DOHH2 (cell line): ENCODE measurements at regions not wholly inside any gene's neighbourhood (a gene's known extent, or its start where the extent isn't known, plus 50 kb on each side); places are given as distances from the start of the nearest gene placed in this dataset.

Experiments used
- H3F3A ChIP-seq: fragments of 200-600 bp; sonication (generic), shearing (Covaris generic); 2 replicates; pipeline ENCODE4 v1.6.0; 2016; ENCODE audit warnings: antibody characterized with exemption, mild to moderate bottlenecking; ENCODE audit not compliant: control insufficient read depth, insufficient read depth
- H3K27ac ChIP-seq: fragments of 200-600 bp; sonication (generic); 2 replicates; pipeline ENCODE4 v1.5.1; 2014; ENCODE audit warnings: low read depth, mild to moderate bottlenecking, low read length, moderate library complexity
- H3K27me3 ChIP-seq: fragments of 200-600 bp; sonication (generic); 2 replicates; pipeline ENCODE4 v1.6.1; 2014; ENCODE audit warnings: mild to moderate bottlenecking, low read length, mixed read lengths; ENCODE audit not compliant: control insufficient read depth
- H3K36me3 ChIP-seq: fragments of 200-600 bp; sonication (generic); 2 replicates; pipeline ENCODE4 v1.6.1; 2014; ENCODE audit warnings: mild to moderate bottlenecking, low read length, moderate library complexity, mixed read lengths; ENCODE audit not compliant: control insufficient read depth
- H3K4me1 ChIP-seq: fragments of 200-600 bp; sonication (generic); 2 replicates; pipeline ENCODE4 v1.6.1; 2014; ENCODE audit warnings: mild to moderate bottlenecking, low read length, mixed read lengths; ENCODE audit not compliant: control insufficient read depth
- H3K4me2 ChIP-seq: fragments of 200-600 bp; sonication (generic); 2 replicates; pipeline ENCODE4 v1.6.0; 2014; ENCODE audit warnings: mild to moderate bottlenecking, low read length, moderate library complexity
- H3K4me3 ChIP-seq: fragments of 200-600 bp; sonication (generic); 2 replicates; pipeline ENCODE4 v1.5.1; 2014; ENCODE audit warnings: mild to moderate bottlenecking, low read length, mixed read lengths
- H3K79me2 ChIP-seq: fragments of 200-600 bp; sonication (generic); 2 replicates; pipeline ENCODE4 v1.6.1; 2014; ENCODE audit warnings: mild to moderate bottlenecking, low read length, mixed read lengths; ENCODE audit not compliant: control insufficient read depth
- H3K9me2 ChIP-seq: fragments of 200-600 bp; sonication (generic); replicated peaks from 2 replicates; pipeline ENCODE4 v1.6.1; 2014; ENCODE audit warnings: mild to moderate bottlenecking, low read length, mixed read lengths; ENCODE audit not compliant: control insufficient read depth
- H3K9me3 ChIP-seq: fragments of 200-600 bp; sonication (generic); 2 replicates; pipeline ENCODE4 v1.6.1; 2014; ENCODE audit warnings: antibody characterized with exemption, low read length, mixed read lengths; ENCODE audit not compliant: control insufficient read depth, insufficient read depth
- H4K20me1 ChIP-seq: fragments of 200-600 bp; sonication (generic); 2 replicates; pipeline ENCODE4 v1.6.0; 2014; ENCODE audit warnings: low read depth, mild to moderate bottlenecking, antibody characterized with exemption, low read length, moderate library complexity; ENCODE audit not compliant: control insufficient read depth, insufficient read depth
- EZH2phosphoT487 ChIP-seq: fragments of 200-600 bp; sonication (generic); IDR thresholded peaks from 2 replicates; pipeline ENCODE4 v1.6.1; 2017; ENCODE audit warnings: borderline replicate concordance, mild to moderate bottlenecking, antibody characterized with exemption, low read length, moderate library complexity, mixed read lengths
- TF ChIP-seq, protein P1 (sequence below): fragments of 200-600 bp; sonication (generic); IDR thresholded peaks from one replicate; pipeline ENCODE4 v1.5.1; 2014; ENCODE audit warnings: antibody characterized with exemption, mild to moderate bottlenecking, low read depth, low read length; ENCODE audit not compliant: poor library complexity, severe bottlenecking

DNA sequence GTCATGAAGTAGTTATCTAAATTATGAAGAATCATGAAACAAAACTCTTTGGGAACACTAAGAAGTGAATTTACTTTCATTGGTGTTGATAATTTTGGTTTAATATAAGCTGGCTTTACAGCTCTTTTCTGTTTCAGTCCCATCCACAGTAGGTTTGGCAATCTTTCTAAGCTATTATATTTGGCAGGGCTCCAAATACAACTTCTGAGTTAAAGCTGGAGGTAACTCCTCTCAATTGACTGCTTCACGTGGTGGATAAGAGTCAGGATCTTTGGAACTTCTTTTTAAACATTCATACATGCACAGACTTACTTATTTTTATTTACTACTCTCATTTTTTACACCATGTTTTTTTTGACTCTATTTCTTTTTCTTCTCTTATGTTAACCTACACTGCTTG lies 106.5 kb upstream of the EPHA3 start:
- Histone ChIP-seq H3K4me2 (no peak overlapping the region), H3K9me3 (no peaks in the 10 kb centered on the region), H3K27ac (no peak overlapping the region), H3K4me3 (no peak overlapping the region), H4K20me1 (no peaks in the 10 kb centered on the region), H3K79me2 (no peaks in the 10 kb centered on the region), H3F3A (no peaks in the 10 kb centered on the region), H3K9me2 (no peaks in the 10 kb centered on the region), H3K36me3 (no peaks in the 10 kb centered on the region), H3K27me3 (no peaks in the 10 kb centered on the region), H3K4me1 (no peaks in the 10 kb centered on the region)
- TF ChIP-seq, protein P1, sequence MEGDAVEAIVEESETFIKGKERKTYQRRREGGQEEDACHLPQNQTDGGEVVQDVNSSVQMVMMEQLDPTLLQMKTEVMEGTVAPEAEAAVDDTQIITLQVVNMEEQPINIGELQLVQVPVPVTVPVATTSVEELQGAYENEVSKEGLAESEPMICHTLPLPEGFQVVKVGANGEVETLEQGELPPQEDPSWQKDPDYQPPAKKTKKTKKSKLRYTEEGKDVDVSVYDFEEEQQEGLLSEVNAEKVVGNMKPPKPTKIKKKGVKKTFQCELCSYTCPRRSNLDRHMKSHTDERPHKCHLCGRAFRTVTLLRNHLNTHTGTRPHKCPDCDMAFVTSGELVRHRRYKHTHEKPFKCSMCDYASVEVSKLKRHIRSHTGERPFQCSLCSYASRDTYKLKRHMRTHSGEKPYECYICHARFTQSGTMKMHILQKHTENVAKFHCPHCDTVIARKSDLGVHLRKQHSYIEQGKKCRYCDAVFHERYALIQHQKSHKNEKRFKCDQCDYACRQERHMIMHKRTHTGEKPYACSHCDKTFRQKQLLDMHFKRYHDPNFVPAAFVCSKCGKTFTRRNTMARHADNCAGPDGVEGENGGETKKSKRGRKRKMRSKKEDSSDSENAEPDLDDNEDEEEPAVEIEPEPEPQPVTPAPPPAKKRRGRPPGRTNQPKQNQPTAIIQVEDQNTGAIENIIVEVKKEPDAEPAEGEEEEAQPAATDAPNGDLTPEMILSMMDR = no peak
- TF ChIP-seq EZH2phosphoT487 = no peak

DNA sequence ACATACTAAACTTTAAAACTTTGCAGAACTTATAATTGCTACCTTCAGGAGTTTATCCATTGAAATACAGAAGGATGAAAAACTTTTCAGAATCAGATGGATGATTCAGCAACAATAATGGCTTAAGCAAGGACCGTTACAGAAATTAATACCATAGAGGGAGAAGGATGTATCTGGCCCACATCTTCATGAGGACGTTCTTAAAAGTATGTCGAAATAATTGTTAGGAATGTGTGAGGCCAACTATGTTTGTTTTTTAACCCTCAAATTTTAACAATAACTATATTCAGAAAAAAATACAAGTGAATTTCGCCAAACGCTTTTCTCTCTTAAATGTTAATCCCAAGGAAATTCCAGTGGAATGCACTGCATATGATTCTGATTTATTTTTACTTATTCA lies 105.2 kb upstream of the EPHA3 start:
- Histone ChIP-seq H3K27me3 (no peaks in the 10 kb centered on the region), H3F3A (no peaks in the 10 kb centered on the region), H3K36me3 (no peaks in the 10 kb centered on the region), H3K79me2 (no peaks in the 10 kb centered on the region), H3K9me2 (no peaks in the 10 kb centered on the region), H3K4me3 (no peak overlapping the region), H3K9me3 (no peaks in the 10 kb centered on the region), H3K4me2 (no peak overlapping the region), H4K20me1 (no peaks in the 10 kb centered on the region), H3K4me1 (no peaks in the 10 kb centered on the region), H3K27ac (no peak overlapping the region)
- TF ChIP-seq EZH2phosphoT487 = no peak
- TF ChIP-seq, protein P1 = no peak

DNA sequence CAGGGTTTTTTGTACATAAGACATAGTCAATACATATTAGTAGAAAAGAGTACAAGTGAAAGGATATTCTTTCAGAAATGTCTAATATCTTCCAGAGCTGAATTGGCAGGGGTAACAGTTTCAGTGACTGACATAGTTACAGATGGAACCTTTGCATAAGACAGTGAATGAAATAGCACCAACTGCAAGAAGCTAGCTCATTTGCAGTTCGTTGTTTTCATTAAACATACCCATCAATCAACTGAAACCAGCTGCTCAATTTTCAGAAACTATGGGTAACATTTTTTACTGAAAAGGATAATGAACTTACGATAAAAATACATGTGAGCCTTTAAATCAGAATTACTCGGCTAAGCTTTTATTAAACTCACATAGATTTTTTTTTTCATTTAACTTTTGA lies 93.9 kb upstream of the EPHA3 start:
- Histone ChIP-seq H3K4me2 (no peak overlapping the region), H3K27ac (no peak overlapping the region), H3K36me3 (no peaks in the 10 kb centered on the region), H4K20me1 (no peaks in the 10 kb centered on the region), H3K4me1 (no peaks in the 10 kb centered on the region), H3K9me2 (no peaks in the 10 kb centered on the region), H3F3A (no peaks in the 10 kb centered on the region), H3K4me3 (no peak overlapping the region), H3K9me3 (no peaks in the 10 kb centered on the region), H3K79me2 (no peaks in the 10 kb centered on the region), H3K27me3 (no peaks in the 10 kb centered on the region)
- no peak for TF ChIP-seq EZH2phosphoT487
- TF ChIP-seq, protein P1 = no peak

DNA sequence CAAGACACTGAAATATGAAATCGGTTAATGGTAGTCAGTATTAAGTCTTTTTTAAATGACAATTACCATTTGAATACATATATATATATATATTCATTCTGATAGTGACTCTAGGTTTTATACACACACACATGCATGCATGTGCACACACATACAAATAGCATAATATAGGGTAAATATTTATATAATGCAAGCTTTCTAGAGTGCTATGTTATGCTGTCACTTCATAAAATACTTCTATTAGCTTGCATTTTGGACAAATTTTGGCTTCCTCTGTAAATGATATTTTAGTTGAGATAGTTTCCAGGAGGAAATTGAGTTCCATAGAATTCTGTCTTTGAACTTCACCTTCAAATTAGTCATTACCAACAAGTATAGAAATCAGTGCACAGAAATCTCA lies 89.9 kb upstream of the EPHA3 start:
- no peaks in the 10 kb centered on the region for H3K27me3 ChIP-seq
- H3K79me2 ChIP-seq = no peaks in the 10 kb centered on the region
- H3K4me1 ChIP-seq = no peaks in the 10 kb centered on the region
- H3K27ac ChIP-seq = no peak overlapping the region
- no peaks in the 10 kb centered on the region for H3K9me3 ChIP-seq
- H4K20me1 ChIP-seq = no peaks in the 10 kb centered on the region
- no peaks in the 10 kb centered on the region for H3K9me2 ChIP-seq
- TF ChIP-seq, protein P1 = no peak
- no peak for TF ChIP-seq EZH2phosphoT487
- H3K4me3 ChIP-seq = no peak overlapping the region
- H3F3A ChIP-seq = no peaks in the 10 kb centered on the region
- H3K4me2 ChIP-seq = no peak overlapping the region
- H3K36me3 ChIP-seq = no peaks in the 10 kb centered on the region
